Naive thymus-derived CD4-positive, alpha-beta T cell (primary cell): ENCODE measurements at regions not wholly inside any gene's neighbourhood (a gene's known extent, or its start where the extent isn't known, plus 50 kb on each side); places are given as distances from the start of the nearest gene placed in this dataset.

Experiments
- ATAC-seq: fragments of 150-1000 bp; cut with Tn5 transposase; 2 replicates; pipeline ENCODE4 v1.10.0; 2021; ENCODE audit warnings: mild to moderate bottlenecking, moderate library complexity
- CTCF ChIA-PET: fragments of 350-600 bp; sonication (Branson Sonifier 250); formaldehyde crosslinking; loops from one replicate; lab custom pipeline; 2021; ENCODE audit warnings: antibody characterized with exemption; lab: Charles Lee
- POLR2A ChIA-PET: fragments of 350-600 bp; sonication (Branson Sonifier 250); formaldehyde crosslinking; loops from one replicate; lab custom pipeline; 2021; ENCODE audit warnings: antibody characterized with exemption, inconsistent platforms; lab: Charles Lee
- DNase-seq, 9 donors: peaks; one replicate each; pipeline versions ENCODE4 v3.0.0 to v3.0.0-alpha.2; 2020 to 2022; ENCODE audit warnings: mixed read lengths in 1 of 9
- H3K27ac ChIP-seq: one replicate; pipeline ENCODE4 v1.7.0; 2013; ENCODE audit warnings: mild to moderate bottlenecking, low read depth, low read length, moderate library complexity
- H3K27me3 ChIP-seq, 2 donors: one replicate each; pipeline ENCODE4 v1.7.0; 2013; ENCODE audit warnings: low read length in 2 of 2, mild to moderate bottlenecking in 2 of 2, moderate library complexity in 2 of 2; ENCODE audit not compliant: control insufficient read depth in 2 of 2, insufficient read depth in 2 of 2
- H3K36me3 ChIP-seq, 3 experiments: 1 replicate in 2 of 3; 2 replicates in 1 of 3; pipeline ENCODE4 v1.7.0; 2013; ENCODE audit warnings: low read length in 3 of 3, mild to moderate bottlenecking in 3 of 3, moderate library complexity in 1 of 3; ENCODE audit not compliant: insufficient read depth in 3 of 3, control insufficient read depth in 2 of 3
- H3K4me1 ChIP-seq, 2 donors: one replicate each; pipeline ENCODE4 v1.7.0; 2013; ENCODE audit warnings: low read length in 2 of 2, mild to moderate bottlenecking in 2 of 2, moderate library complexity in 1 of 2; ENCODE audit not compliant: control insufficient read depth in 2 of 2, insufficient read depth in 2 of 2
- H3K4me3 ChIP-seq: 2 replicates; pipeline ENCODE4 v1.7.0; 2013; ENCODE audit warnings: mild to moderate bottlenecking, low read length
- H3K9me3 ChIP-seq, 3 experiments: 1 replicate in 2 of 3; 2 replicates in 1 of 3; pipeline ENCODE4 v1.7.0; 2013; ENCODE audit warnings: low read length in 3 of 3; ENCODE audit not compliant: control insufficient read depth in 2 of 3
- H3K27ac Mint-ChIP-seq, 9 donors: one replicate each; pipeline ENCODE4 v1.8.0; 2020 to 2022; ENCODE audit warnings: mixed read lengths in 9 of 9, mild to moderate bottlenecking in 8 of 9, moderate library complexity in 5 of 9, inconsistent platforms in 2 of 9
- H3K27me3 Mint-ChIP-seq, 5 donors: one replicate each; pipeline ENCODE4 v1.8.0; 2021 to 2022; ENCODE audit warnings: mixed read lengths in 5 of 5, mild to moderate bottlenecking in 1 of 5
- H3K36me3 Mint-ChIP-seq, 5 donors: one replicate each; pipeline ENCODE4 v1.8.0; 2020 to 2022; ENCODE audit warnings: mixed read lengths in 5 of 5, mild to moderate bottlenecking in 3 of 5, inconsistent platforms in 1 of 5
- H3K4me1 Mint-ChIP-seq, 7 donors: one replicate each; pipeline ENCODE4 v1.8.0; 2020 to 2022; ENCODE audit warnings: mixed read lengths in 7 of 7, mild to moderate bottlenecking in 3 of 7, inconsistent platforms in 1 of 7
- H3K4me3 Mint-ChIP-seq, 10 donors: one replicate each; pipeline ENCODE4 v1.8.0; 2020 to 2022; ENCODE audit warnings: mild to moderate bottlenecking in 10 of 10, mixed read lengths in 10 of 10, moderate library complexity in 6 of 10, inconsistent platforms in 2 of 10
- H3K9me3 Mint-ChIP-seq, 11 donors: one replicate each; pipeline ENCODE4 v1.8.0; 2020 to 2022; ENCODE audit warnings: mixed read lengths in 11 of 11, mild to moderate bottlenecking in 4 of 11, inconsistent platforms in 1 of 11, moderate library complexity in 1 of 11
- intact Hi-C, 2 donors: fragments of 100-400 bp; cut with micrococcal nuclease; formaldehyde crosslinking; loops; one replicate each; pipeline ENCODE4 v1.15.1; 2023

GRCh38 chr1:188433425-188433824 lies 1604.7 kb downstream of the PLA2G4A start:
- Mint-ChIP-seq H3K36me3 (no peaks in the 10 kb centered on the region), H3K27me3 (no peaks in the 10 kb centered on the region), H3K27ac (no peak overlapping the region), H3K4me3 (no peak overlapping the region), H3K9me3 (peaks cover 0 to 6% (median 0%) of the 10 kb centered on the region in 11 donors), H3K4me1 (no peaks in the 10 kb centered on the region)
- no peak for DNase-seq
- ChIA-PET POLR2A (interaction anchor here (0.7 kb wide), 1 partner anchor 133 kb away, joined by 6 read pairs; no protein-coding TSS in a partner anchor), CTCF (no interaction called here)
- Histone ChIP-seq H3K4me3 (no peak overlapping the region), H3K9me3 (no peaks in the 10 kb centered on the region), H3K4me1 (no peaks in the 10 kb centered on the region), H3K27ac (no peak overlapping the region), H3K36me3 (no peaks in the 10 kb centered on the region), H3K27me3 (no peaks in the 10 kb centered on the region)
- intact Hi-C loops = no loop called here
- no peak for ATAC-seq

DNA sequence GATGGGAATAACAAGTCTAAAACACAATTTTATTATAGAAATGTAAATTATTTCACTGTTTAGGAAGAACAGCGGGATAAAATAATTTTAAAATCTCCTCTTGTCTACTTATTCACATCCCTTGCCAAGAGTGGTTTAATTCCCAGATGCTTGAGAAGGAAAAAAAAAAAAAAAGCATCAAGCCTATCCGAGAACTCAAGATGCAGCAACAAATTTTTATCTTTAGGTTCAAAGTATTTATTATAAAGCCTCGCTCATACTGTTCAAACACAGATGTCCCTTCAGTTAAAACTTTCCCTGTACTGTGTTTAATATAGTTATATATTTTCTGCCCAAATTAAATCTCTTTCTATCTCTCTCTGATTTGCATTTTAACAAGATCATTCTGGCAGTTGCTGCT lies 1615.8 kb downstream of the PLA2G4A start:
- Histone ChIP-seq H3K27me3 (no peaks in the 10 kb centered on the region), H3K4me3 (no peak overlapping the region), H3K27ac (no peak overlapping the region), H3K9me3 (no peaks in the 10 kb centered on the region), H3K36me3 (no peaks in the 10 kb centered on the region), H3K4me1 (no peaks in the 10 kb centered on the region)
- POLR2A ChIA-PET = no interaction called here
- Mint-ChIP-seq H3K9me3 (peaks cover 0 to 10% (median 0%) of the 10 kb centered on the region in 11 donors), H3K4me1 (no peaks in the 10 kb centered on the region), H3K36me3 (no peaks in the 10 kb centered on the region), H3K4me3 (no peak overlapping the region), H3K27me3 (no peaks in the 10 kb centered on the region), H3K27ac (no peak overlapping the region)
- CTCF ChIA-PET = no interaction called here
- no peak for DNase-seq
- no peak for ATAC-seq
- intact Hi-C loops = no loop called here

- Mint-ChIP-seq H3K27me3 (no peaks in the 10 kb centered on the region), H3K4me1 (no peaks in the 10 kb centered on the region), H3K36me3 (no peaks in the 10 kb centered on the region), H3K27ac (no peak overlapping the region), H3K9me3 (peaks cover 0 to 13% (median 3%) of the 10 kb centered on the region in 11 donors), H3K4me3 (no peak overlapping the region)
- DNase-seq = no peak
- ChIA-PET POLR2A (no interaction called here), CTCF (no interaction called here)
- Histone ChIP-seq H3K27me3 (no peaks in the 10 kb centered on the region), H3K36me3 (no peaks in the 10 kb centered on the region), H3K27ac (no peak overlapping the region), H3K4me3 (no peak overlapping the region), H3K9me3 (no peaks in the 10 kb centered on the region), H3K4me1 (no peaks in the 10 kb centered on the region)
- intact Hi-C loops = no loop called here
- ATAC-seq = no peak
These were observed 1634.1 kb downstream of the PLA2G4A start for GRCh38 chr1:188462837-188463236.

- H3K4me3 ChIP-seq = no peak overlapping the region
- ATAC-seq (no peak), DNase-seq (no peak)
- Mint-ChIP-seq H3K9me3 (peaks cover 0 to 13% (median 0%) of the 10 kb centered on the region in 11 donors), H3K27ac (no peak overlapping the region), H3K4me3 (no peak overlapping the region), H3K4me1 (no peaks in the 10 kb centered on the region), H3K27me3 (no peaks in the 10 kb centered on the region), H3K36me3 (no peaks in the 10 kb centered on the region)
- CTCF ChIA-PET = no interaction called here
- H3K36me3 ChIP-seq = no peaks in the 10 kb centered on the region
- no peaks in the 10 kb centered on the region for H3K27me3 ChIP-seq
- no peak overlapping the region for H3K27ac ChIP-seq
- H3K4me1 ChIP-seq = no peaks in the 10 kb centered on the region
- no peaks in the 10 kb centered on the region for H3K9me3 ChIP-seq
- intact Hi-C loops = no loop called here
- POLR2A ChIA-PET = no interaction called here
These were observed 1635.2 kb downstream of the PLA2G4A start for GRCh38 chr1:188463919-188464318.

GRCh38 chr1:188466539-188466938 lies 1637.8 kb downstream of the PLA2G4A start:
- no peak overlapping the region for H3K27ac Mint-ChIP-seq
- intact Hi-C loops = no loop called here
- Histone ChIP-seq H3K27me3 (no peaks in the 10 kb centered on the region), H3K4me1 (no peaks in the 10 kb centered on the region), H3K36me3 (no peaks in the 10 kb centered on the region), H3K4me3 (no peak overlapping the region), H3K9me3 (no peaks in the 10 kb centered on the region), H3K27ac (no peak overlapping the region)
- H3K4me1 Mint-ChIP-seq = no peaks in the 10 kb centered on the region
- H3K9me3 Mint-ChIP-seq = peaks cover 0 to 5% (median 0%) of the 10 kb centered on the region in 11 donors
- POLR2A ChIA-PET = no interaction called here
- DNase-seq (no peak), ATAC-seq (no peak)
- CTCF ChIA-PET = no interaction called here
- no peak overlapping the region for H3K4me3 Mint-ChIP-seq
- H3K27me3 Mint-ChIP-seq = no peaks in the 10 kb centered on the region
- H3K36me3 Mint-ChIP-seq = no peaks in the 10 kb centered on the region

DNA sequence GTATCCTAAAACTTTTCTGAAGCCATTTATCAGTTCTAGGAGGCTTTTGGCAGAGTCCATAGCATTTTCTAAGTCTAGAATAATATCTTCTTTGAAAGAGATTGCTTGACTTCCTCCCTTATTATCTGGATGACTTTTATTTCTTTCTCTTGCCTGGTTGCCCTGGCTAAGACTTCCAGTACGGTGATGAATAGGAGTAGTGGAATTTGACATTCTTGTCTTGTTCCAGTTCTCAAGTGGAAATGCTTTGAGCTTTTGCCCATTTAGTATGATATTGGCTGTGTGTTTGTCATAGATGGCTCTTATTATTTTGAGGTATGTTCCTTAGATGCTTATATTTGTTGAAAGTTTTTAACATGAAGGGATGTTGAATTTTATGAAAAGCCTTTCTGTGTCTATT lies 1647.9 kb downstream of the PLA2G4A start:
- no peaks in the 10 kb centered on the region for H3K36me3 Mint-ChIP-seq
- no peak for ATAC-seq
- no peak for DNase-seq
- peaks cover 1 to 26% (median 4%) of the 10 kb centered on the region in 11 donors for H3K9me3 Mint-ChIP-seq
- H3K27me3 Mint-ChIP-seq = no peaks in the 10 kb centered on the region
- H3K4me3 Mint-ChIP-seq = no peak overlapping the region
- no peaks in the 10 kb centered on the region for H3K4me1 Mint-ChIP-seq
- intact Hi-C loops = no loop called here
- no peaks in the 10 kb centered on the region for H3K27me3 ChIP-seq
- ChIA-PET CTCF (no interaction called here), POLR2A (no interaction called here)
- H3K9me3 ChIP-seq = no peaks in the 10 kb centered on the region
- no peak overlapping the region for H3K4me3 ChIP-seq
- no peak overlapping the region for H3K27ac Mint-ChIP-seq
- H3K4me1 ChIP-seq = no peaks in the 10 kb centered on the region
- H3K27ac ChIP-seq = no peak overlapping the region
- H3K36me3 ChIP-seq = no peaks in the 10 kb centered on the region

DNA sequence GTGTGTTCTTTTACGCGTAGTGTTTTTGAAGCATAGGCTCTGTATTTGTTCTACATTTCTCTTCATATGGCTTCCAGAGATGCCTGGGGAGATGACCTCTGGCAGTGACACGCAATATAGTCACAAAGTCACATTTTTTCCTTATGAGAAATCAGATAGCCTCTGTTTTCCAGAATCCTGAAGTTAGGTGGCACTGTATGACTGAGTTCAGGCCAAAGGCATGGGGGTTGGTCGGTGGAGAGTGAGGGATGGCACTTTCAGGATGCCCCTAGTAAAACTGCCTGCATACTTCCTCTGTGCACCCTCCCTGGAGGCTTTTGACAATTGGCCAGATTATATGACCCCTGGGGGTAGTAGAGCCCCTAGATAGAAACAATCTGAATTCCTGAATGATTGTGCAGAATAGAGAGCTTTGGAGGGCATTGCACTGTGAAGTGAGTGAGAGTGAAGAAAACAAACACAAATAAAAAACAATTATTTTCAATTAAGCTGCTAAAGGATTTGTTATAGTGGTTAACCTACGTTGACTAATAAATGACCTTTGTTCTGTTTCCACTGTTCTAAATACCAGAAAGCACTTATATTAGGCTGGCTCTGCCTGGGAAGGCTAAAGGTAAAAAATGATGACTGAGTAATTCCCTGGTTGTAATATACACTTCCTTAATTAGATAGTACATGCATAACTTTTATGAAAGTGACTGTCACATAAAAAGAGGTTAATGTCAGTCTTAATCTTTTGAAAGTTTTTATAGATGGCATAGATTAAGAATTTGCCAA lies 1660.8 kb downstream of the PLA2G4A start:
- no peak overlapping the region for H3K4me3 Mint-ChIP-seq
- POLR2A ChIA-PET = no interaction called here

More for the DNA sequence above, 1660.8 kb downstream of the PLA2G4A start:
- no peak overlapping the region for H3K4me3 ChIP-seq
- H3K27ac ChIP-seq = no peak overlapping the region
- DNase-seq (no peak), ATAC-seq (no peak)
- no peaks in the 10 kb centered on the region for H3K9me3 ChIP-seq
- no peaks in the 10 kb centered on the region for H3K27me3 Mint-ChIP-seq
- H3K27ac Mint-ChIP-seq = no peak overlapping the region
- H3K4me1 ChIP-seq = no peaks in the 10 kb centered on the region
- no peaks in the 10 kb centered on the region for H3K27me3 ChIP-seq
- H3K36me3 Mint-ChIP-seq = no peaks in the 10 kb centered on the region
- CTCF ChIA-PET = no interaction called here
- intact Hi-C loops = no loop called here
- no peaks in the 10 kb centered on the region for H3K4me1 Mint-ChIP-seq
- no peaks in the 10 kb centered on the region for H3K36me3 ChIP-seq
- H3K9me3 Mint-ChIP-seq = peaks cover 0 to 6% (median 3%) of the 10 kb centered on the region in 11 donors
